T-helper 2 cell treated with Interferon-gamma antibody and Interleukin-4, amounts not matched to agents 5 μg/mL and 100 μg/mL, for 36 hours (primary cell): ENCODE measurements at regions not wholly inside any gene's neighbourhood (a gene's known extent, or its start where the extent isn't known, plus 50 kb on each side); places are given as distances from the start of the nearest gene placed in this dataset.
"Not testable (repeated sequence)": the region's sequence is repeated elsewhere in the genome, so short reads cannot be mapped to it uniquely, and the experiment has no call there.

Experiments
- DNase-seq: peaks from one replicate; pipeline ENCODE4 v3.0.0; 2021; ENCODE audit warnings: low spot score
- H3K27ac Mint-ChIP-seq: one replicate; pipeline ENCODE4 v1.8.0; 2021; ENCODE audit warnings: mild to moderate bottlenecking, mixed read lengths
- H3K27me3 Mint-ChIP-seq: one replicate; pipeline ENCODE4 v1.8.0; 2021; ENCODE audit warnings: low read depth, mixed read lengths
- H3K36me3 Mint-ChIP-seq: one replicate; pipeline ENCODE4 v1.8.0; 2021; ENCODE audit warnings: low read depth, mixed read lengths
- H3K4me1 Mint-ChIP-seq: one replicate; pipeline ENCODE4 v1.8.0; 2021; ENCODE audit warnings: low read depth, mixed read lengths
- H3K4me3 Mint-ChIP-seq: one replicate; pipeline ENCODE4 v1.8.0; 2022; ENCODE audit warnings: mild to moderate bottlenecking, moderate library complexity, mixed read lengths
- H3K9me3 Mint-ChIP-seq: one replicate; pipeline ENCODE4 v1.8.0; 2021; ENCODE audit warnings: mixed read lengths

- Mint-ChIP-seq H3K36me3 (no peaks in the 10 kb centered on the region), H3K4me3 (no peak overlapping the region), H3K9me3 (no peaks in the 10 kb centered on the region), H3K27ac (peak overlapping the region; percentile 4), H3K4me1 (peaks cover 41% of the 10 kb centered on the region), H3K27me3 (no peaks in the 10 kb centered on the region)
- no peak for DNase-seq
Observed at GRCh38 chr22:25386538-25386884, 167.1 kb downstream of the CRYBB2 start.

- DNase-seq, result no peak
- Mint-ChIP-seq H3K27me3 (no peaks in the 10 kb centered on the region), H3K4me3 (peak overlapping the region; percentile 64), H3K4me1 (peaks cover 38% of the 10 kb centered on the region), H3K27ac (no peak overlapping the region), H3K36me3 (no peaks in the 10 kb centered on the region), H3K9me3 (no peaks in the 10 kb centered on the region)
Observed at GRCh38 chr22:25388415-25388814, 169.0 kb downstream of the CRYBB2 start.

- Mint-ChIP-seq H3K4me3 (peak overlapping the region; percentile 64), H3K27me3 (no peaks in the 10 kb centered on the region), H3K9me3 (no peaks in the 10 kb centered on the region), H3K4me1 (peaks cover 38% of the 10 kb centered on the region), H3K36me3 (no peaks in the 10 kb centered on the region), H3K27ac (peak overlapping the region; percentile 16)
- no peak for DNase-seq
Observed at GRCh38 chr22:25388866-25389540, 169.6 kb downstream of the CRYBB2 start.

DNA sequence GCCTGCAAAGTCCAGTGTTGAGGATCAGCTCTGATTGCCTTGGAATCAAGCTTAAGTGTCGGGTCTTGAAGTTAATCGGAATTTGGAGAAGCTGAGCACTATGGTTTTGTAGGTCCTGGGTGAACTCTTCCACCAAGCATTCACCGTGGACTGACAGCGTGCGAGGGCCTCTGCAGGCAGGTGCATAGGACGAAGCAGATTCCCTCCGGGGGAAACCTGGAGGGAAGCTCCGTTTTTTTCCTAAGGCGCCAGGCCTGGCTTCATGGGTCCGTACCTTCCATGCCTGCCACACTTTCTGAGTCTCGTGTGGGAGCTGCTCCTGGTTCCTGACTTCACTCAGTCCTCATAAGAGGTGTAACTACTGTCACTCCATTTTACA lies 170.1 kb downstream of the CRYBB2 start:
- H3K36me3 Mint-ChIP-seq, result no peaks in the 10 kb centered on the region
- H3K4me1 Mint-ChIP-seq, result peaks cover 40% of the 10 kb centered on the region
- no peaks in the 10 kb centered on the region for H3K27me3 Mint-ChIP-seq
- H3K27ac Mint-ChIP-seq, result no peak overlapping the region
- no peak for DNase-seq
- H3K4me3 Mint-ChIP-seq, result peak overlapping the region; percentile 64
- no peaks in the 10 kb centered on the region for H3K9me3 Mint-ChIP-seq

GRCh38 chr22:25390297-25391240 lies 171.1 kb downstream of the CRYBB2 start:
- no peaks in the 10 kb centered on the region for H3K36me3 Mint-ChIP-seq
- peaks cover 42% of the 10 kb centered on the region for H3K4me1 Mint-ChIP-seq
- no peak overlapping the region for H3K4me3 Mint-ChIP-seq
- DNase-seq, result no peak
- H3K9me3 Mint-ChIP-seq, result no peaks in the 10 kb centered on the region
- H3K27me3 Mint-ChIP-seq, result no peaks in the 10 kb centered on the region
- no peak overlapping the region for H3K27ac Mint-ChIP-seq

- no peak overlapping the region for H3K27ac Mint-ChIP-seq
- H3K4me3 Mint-ChIP-seq, result no peak overlapping the region
- peaks cover 6% of the 10 kb centered on the region for H3K36me3 Mint-ChIP-seq
- H3K27me3 Mint-ChIP-seq, result no peaks in the 10 kb centered on the region
- H3K9me3 Mint-ChIP-seq, result no peaks in the 10 kb centered on the region
- peaks cover 37% of the 10 kb centered on the region for H3K4me1 Mint-ChIP-seq
- DNase-seq, result no peak
Observed at GRCh38 chr22:25392584-25392983, 171.9 kb upstream of the GRK3 start.

DNA sequence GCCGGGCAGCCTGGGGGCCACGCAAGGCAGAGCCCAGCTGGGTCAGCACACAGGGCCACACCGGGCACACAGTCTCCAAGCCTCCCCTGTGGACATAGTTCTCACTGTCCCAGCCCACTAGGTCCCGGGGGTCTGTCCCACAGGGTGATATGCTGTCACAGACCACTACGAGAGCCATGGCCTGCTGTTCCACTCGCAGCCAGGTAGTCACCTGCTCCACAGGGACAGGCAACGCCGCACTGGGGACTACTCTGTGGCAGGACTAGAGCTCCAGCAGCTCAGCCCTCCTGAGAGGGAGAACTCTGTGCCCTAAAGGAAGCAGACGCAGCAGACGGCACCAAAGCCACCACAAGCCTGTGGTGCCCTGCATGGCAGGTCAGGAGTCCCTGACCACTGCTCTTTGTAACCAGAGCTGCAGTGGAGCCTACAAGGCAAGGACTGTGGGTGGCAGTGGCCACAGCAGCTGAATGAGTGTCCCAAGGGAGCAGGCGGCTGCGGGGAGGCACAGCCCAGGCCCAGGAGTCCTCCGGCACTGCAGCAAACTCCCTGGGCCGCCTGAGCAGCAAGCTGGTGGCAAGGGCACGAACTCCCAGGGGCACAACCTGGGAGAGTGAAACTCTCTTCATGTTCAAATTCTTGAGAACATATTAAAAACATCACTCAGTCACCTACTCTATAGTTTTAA lies 171.2 kb upstream of the GRK3 start:
- Mint-ChIP-seq H3K27ac (no peak overlapping the region), H3K4me3 (no peak overlapping the region)

DNA sequence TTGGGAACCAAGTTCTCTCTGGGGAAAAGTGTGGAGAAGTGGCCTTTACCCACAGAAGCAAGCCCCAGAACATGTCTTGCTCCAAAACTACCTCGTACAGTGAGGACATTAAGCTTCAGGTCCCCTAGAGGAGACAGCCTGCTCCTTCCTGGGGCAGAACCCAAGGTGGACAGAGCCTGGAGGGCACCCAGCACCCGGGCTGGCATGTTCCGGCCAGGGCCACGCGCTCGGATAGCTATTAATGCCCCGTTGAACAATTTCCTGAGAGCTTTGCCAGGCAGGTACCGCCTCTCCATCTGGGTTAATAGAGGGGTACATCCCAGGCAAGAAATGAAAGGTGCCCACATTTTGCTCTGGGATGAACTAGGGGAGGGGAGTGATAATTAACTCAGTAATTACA lies 169.0 kb upstream of the GRK3 start:
- Mint-ChIP-seq H3K9me3 (no peaks in the 10 kb centered on the region), H3K4me1 (peaks cover 26% of the 10 kb centered on the region), H3K4me3 (no peak overlapping the region), H3K27ac (no peak overlapping the region), H3K36me3 (peaks cover 6% of the 10 kb centered on the region), H3K27me3 (no peaks in the 10 kb centered on the region)
- DNase-seq, result no peak

More for the DNA sequence above, 171.2 kb upstream of the GRK3 start:
- DNase-seq, result no peak
- H3K27me3 Mint-ChIP-seq, result no peaks in the 10 kb centered on the region
- H3K36me3 Mint-ChIP-seq, result peaks cover 6% of the 10 kb centered on the region
- H3K9me3 Mint-ChIP-seq, result no peaks in the 10 kb centered on the region
- H3K4me1 Mint-ChIP-seq, result peaks cover 36% of the 10 kb centered on the region

DNA sequence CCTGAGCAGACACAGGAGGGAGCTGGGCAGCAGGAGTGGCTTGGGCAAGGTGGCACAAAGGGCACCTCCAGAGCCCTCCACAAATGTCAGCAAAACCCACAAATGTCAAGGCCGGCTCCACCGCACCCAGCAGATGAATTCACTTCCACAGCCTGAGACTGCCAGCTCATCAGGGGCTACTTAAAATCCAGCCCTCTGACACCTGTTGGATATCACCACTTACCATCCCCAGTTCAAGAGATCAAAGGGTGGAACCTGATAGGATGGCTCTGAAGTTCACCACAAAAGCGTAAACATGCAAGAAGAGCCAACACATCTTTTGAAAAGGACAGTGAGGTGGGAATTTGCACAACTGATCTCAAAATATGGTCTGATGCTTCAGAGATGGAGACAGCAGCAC lies 168.6 kb upstream of the GRK3 start:
- Mint-ChIP-seq H3K27me3 (no peaks in the 10 kb centered on the region), H3K9me3 (no peaks in the 10 kb centered on the region), H3K27ac (no peak overlapping the region), H3K36me3 (peaks cover 6% of the 10 kb centered on the region), H3K4me3 (no peak overlapping the region), H3K4me1 (peaks cover 26% of the 10 kb centered on the region)
- no peak for DNase-seq

DNA sequence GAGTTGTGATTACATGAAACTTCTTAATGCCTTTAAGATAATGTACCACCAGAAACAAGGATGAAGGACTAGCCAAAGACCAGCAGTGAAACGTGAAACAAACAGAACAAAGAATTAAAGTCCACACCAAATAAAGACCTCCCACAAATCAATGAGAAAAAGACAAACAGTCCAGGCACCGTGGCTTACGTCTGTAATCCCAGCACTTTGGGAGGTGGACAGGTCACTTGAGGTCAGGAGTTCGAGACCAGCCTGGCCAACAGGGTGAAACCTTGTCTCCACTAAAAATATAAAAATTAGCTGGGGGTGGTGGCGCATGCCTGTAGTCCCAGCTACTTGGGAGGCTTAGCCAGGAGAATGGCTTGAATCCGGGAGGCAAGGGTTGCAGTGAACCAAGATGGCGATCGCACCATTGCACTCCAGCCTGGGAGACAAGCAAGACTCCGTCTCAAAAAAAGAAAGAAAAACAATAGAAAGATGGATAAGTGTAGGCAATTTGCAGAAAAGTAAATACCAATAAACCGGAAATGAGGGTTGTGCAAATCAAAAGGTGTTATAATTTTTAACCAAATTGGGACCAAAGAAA lies 167.8 kb upstream of the GRK3 start:
- Mint-ChIP-seq H3K9me3 (no peaks in the 10 kb centered on the region), H3K27ac (peak overlapping the region; percentile 47), H3K27me3 (no peaks in the 10 kb centered on the region), H3K4me3 (no peak overlapping the region), H3K36me3 (peaks cover 6% of the 10 kb centered on the region), H3K4me1 (peaks cover 29% of the 10 kb centered on the region)
- no peak for DNase-seq

GRCh38 chr22:25397616-25398015 lies 166.9 kb upstream of the GRK3 start:
- H3K4me3 Mint-ChIP-seq, result peak overlapping the region; percentile 50
- DNase-seq, result no peak
- no peaks in the 10 kb centered on the region for H3K9me3 Mint-ChIP-seq
- no peaks in the 10 kb centered on the region for H3K27me3 Mint-ChIP-seq
- H3K4me1 Mint-ChIP-seq, result peaks cover 36% of the 10 kb centered on the region
- H3K36me3 Mint-ChIP-seq, result peaks cover 6% of the 10 kb centered on the region
- peak overlapping the region; percentile 74 for H3K27ac Mint-ChIP-seq

- not testable (repeated sequence) for H3K36me3 Mint-ChIP-seq, H3K27me3 Mint-ChIP-seq, H3K9me3 Mint-ChIP-seq
- Mint-ChIP-seq H3K4me3 (peak overlapping the region; percentile 40), H3K27ac (peak overlapping the region; percentile 63), H3K4me1 (peaks cover 44% of the 10 kb centered on the region)
- DNase-seq, result peak; percentile 70
Observed at GRCh38 chr22:25398591-25399062, 165.8 kb upstream of the GRK3 start.

- H3K4me3 Mint-ChIP-seq, result no peak overlapping the region
- H3K27ac Mint-ChIP-seq, result no peak overlapping the region
- H3K4me1 Mint-ChIP-seq, result peaks cover 47% of the 10 kb centered on the region
- peaks cover 6% of the 10 kb centered on the region for H3K36me3 Mint-ChIP-seq
- DNase-seq, result no peak
- H3K27me3 Mint-ChIP-seq, result no peaks in the 10 kb centered on the region
- no peaks in the 10 kb centered on the region for H3K9me3 Mint-ChIP-seq
Observed at GRCh38 chr22:25399649-25400151, 164.8 kb upstream of the GRK3 start.
